ENCODE measurements at regions not wholly inside any gene's neighbourhood (a gene's known extent, or its start where the extent isn't known, plus 50 kb on each side); places are given as distances from the start of the nearest gene placed in this dataset.

DNA sequence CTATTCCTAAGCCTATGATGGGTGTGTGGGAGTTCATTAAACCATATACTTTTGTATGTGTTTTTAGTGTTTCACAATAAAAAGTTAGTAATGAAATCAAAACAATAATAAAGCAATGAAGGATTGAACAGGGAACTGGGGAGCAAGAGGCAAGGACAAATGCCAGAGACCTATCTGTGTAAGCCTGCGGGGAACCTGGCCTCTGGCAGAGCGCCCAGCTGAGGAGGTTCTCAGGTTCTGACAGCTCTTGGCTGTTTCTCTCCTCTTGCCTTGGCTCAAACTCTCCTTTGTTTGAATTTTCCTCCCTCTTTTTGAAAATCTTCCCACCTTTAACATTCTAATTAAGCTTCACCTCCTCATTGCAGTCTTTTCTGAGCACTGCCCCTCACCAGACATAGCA, 200.0 kb upstream of the NCKAP5 start:
- Histone ChIP-seq H3K9me3 (ENCODE audit: low read length) (no peaks in the 10 kb centered on the region), H3K27me3 (ENCODE audit: insufficient read depth, low read length, poor library complexity, severe bottlenecking) (no peaks in the 10 kb centered on the region), H3K4me1 (ENCODE audit: insufficient read depth, low read length) (no peaks in the 10 kb centered on the region), H3K36me3 (ENCODE audit: insufficient read depth, low read length) (no peaks in the 10 kb centered on the region), H3K4me3 (ENCODE audit: low read length) (no peak overlapping the region), H3K27ac (ENCODE audit: low read depth, low read length) (no peak overlapping the region)
- no peaks in the 10 kb centered on the region for H3K36me3 Mint-ChIP-seq
- no peak overlapping the region for H3K4me3 Mint-ChIP-seq
- H3K27ac Mint-ChIP-seq, result no peak overlapping the region
- ChIA-PET CTCF (no interaction called here), POLR2A (no interaction called here)
- H3K27me3 Mint-ChIP-seq, result peaks cover 0 to 2% of the 10 kb centered on the region in 2 donors
- DNase-seq, result no peak
- H3K9me3 Mint-ChIP-seq, result no peaks in the 10 kb centered on the region
- H3K4me1 Mint-ChIP-seq, result no peaks in the 10 kb centered on the region

DNA sequence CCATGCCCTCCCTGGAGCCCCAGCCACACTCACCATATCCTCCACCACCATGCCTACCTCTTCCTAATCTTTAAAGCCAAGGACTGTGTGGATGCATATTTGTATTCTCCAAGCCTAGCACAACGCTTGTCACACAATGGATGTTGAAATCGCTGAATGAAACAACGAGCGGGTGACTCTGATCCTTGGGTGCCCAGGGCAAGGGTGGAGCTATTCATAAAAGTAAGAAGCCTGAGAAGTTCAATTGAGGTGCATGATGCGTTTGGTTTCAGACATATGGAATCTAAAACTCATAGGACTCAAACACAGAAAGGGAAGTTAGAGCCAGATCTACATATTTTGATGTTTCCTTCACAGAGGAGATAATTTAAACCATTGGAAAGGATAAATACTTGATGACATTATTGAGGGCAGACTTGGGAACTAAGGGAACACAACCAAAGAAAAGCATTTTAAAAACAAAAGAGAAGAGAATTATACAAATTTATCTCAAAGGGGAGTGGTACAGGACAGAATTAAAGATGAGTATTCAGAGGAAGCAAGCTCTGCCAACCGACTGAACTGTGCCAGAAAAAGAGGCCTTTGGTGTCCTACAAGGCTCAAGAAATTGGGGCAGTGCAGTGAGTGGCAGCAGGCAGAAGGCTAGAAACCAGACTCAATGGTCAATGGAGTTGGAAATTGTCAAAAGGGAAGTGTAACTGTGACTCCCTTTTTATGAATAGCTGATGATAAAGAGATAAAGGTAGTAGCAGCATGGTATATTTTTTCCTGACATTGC, 200.6 kb upstream of the NCKAP5 start:
- CTCF ChIA-PET, result no interaction called here

DNA sequence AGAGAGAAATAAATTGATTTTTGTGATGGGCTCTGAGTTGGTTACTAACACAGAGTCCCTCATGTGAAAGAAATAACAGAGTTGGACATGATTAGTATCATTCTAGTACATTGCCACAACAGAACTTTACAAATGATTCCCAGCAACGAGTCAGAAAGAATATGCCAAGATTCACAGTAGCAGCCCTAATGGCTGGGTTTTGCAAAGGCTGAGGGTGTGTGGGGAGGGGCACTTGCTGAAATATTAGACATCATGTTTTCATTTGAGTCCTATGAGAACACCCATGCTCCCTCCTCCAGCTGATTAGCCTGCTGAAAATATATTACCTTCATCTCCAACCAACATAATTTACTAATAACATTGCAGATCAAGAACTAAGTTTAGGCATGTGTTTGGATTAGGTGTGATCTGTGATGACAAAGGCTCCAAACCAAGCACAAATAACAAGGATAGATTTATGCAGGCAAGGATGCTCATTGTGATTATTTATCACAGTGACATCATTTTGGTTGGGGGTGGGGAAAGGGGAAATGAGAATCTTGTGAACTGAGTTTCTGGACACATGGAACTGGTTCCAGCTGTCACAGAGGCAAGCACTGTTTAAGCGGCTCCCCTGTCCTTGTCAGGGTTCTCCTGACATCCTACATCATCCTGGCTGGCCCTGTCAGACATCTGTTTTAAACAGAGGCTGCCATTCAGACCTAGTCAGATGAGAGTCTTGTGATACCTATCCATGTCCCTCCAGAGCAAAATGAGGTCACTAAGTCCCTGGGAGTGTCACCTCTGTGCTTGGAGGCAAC, 205.8 kb upstream of the NCKAP5 start:
- no peaks in the 10 kb centered on the region for H3K36me3 Mint-ChIP-seq
- no peak overlapping the region for H3K4me3 Mint-ChIP-seq
- H3K4me1 Mint-ChIP-seq, result no peaks in the 10 kb centered on the region
- ChIA-PET POLR2A (no interaction called here), CTCF (no interaction called here)
- Histone ChIP-seq H3K4me3 (ENCODE audit: low read length) (no peak overlapping the region), H3K9me3 (ENCODE audit: low read length) (no peaks in the 10 kb centered on the region), H3K27ac (ENCODE audit: low read depth, low read length) (no peak overlapping the region), H3K4me1 (ENCODE audit: insufficient read depth, low read length) (no peaks in the 10 kb centered on the region), H3K27me3 (ENCODE audit: insufficient read depth, low read length, poor library complexity, severe bottlenecking) (no peaks in the 10 kb centered on the region), H3K36me3 (ENCODE audit: insufficient read depth, low read length) (no peaks in the 10 kb centered on the region)
- no peaks in the 10 kb centered on the region for H3K9me3 Mint-ChIP-seq
- no peak overlapping the region for H3K27ac Mint-ChIP-seq
- peaks cover 4 to 7% of the 10 kb centered on the region in 2 donors for H3K27me3 Mint-ChIP-seq
- no peak for DNase-seq

More for the DNA sequence above, 200.6 kb upstream of the NCKAP5 start:
- Mint-ChIP-seq H3K9me3 (no peaks in the 10 kb centered on the region), H3K4me3 (no peak overlapping the region), H3K27me3 (peaks cover 4 to 6% of the 10 kb centered on the region in 2 donors), H3K27ac (no peak overlapping the region), H3K36me3 (no peaks in the 10 kb centered on the region), H3K4me1 (no peaks in the 10 kb centered on the region)
- H3K27ac ChIP-seq (ENCODE audit: low read depth, low read length), result no peak overlapping the region
- POLR2A ChIA-PET, result no interaction called here
- no peak overlapping the region for H3K4me3 ChIP-seq (ENCODE audit: low read length)
- H3K4me1 ChIP-seq (ENCODE audit: insufficient read depth, low read length), result no peaks in the 10 kb centered on the region
- no peaks in the 10 kb centered on the region for H3K27me3 ChIP-seq (ENCODE audit: insufficient read depth, low read length, poor library complexity, severe bottlenecking)
- no peaks in the 10 kb centered on the region for H3K36me3 ChIP-seq (ENCODE audit: insufficient read depth, low read length)
- H3K9me3 ChIP-seq (ENCODE audit: low read length), result no peaks in the 10 kb centered on the region
- DNase-seq, result no peak

DNA sequence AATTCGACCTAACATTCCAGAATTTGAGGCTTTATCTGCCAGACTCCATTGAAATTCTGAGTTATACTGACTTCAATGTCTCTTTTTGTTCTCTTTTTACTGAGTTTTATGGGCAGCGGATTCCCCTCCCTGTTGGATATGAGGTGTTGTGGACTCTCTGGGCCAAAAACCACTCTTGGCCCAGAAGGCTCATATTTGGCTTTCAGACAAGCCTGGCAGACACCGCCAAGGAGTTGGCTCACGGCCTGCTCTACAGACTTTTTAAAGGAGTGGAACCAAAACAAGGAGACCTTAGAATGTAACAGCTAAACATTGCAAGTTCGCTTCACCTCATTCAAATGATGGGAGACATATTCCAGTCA, 206.4 kb upstream of the NCKAP5 start:
- Mint-ChIP-seq H3K4me3 (no peak overlapping the region), H3K9me3 (no peaks in the 10 kb centered on the region), H3K27me3 (peaks cover 4 to 7% of the 10 kb centered on the region in 2 donors), H3K27ac (no peak overlapping the region), H3K36me3 (no peaks in the 10 kb centered on the region), H3K4me1 (no peaks in the 10 kb centered on the region)
- no peaks in the 10 kb centered on the region for H3K4me1 ChIP-seq (ENCODE audit: insufficient read depth, low read length)
- no peaks in the 10 kb centered on the region for H3K9me3 ChIP-seq (ENCODE audit: low read length)
- CTCF ChIA-PET, result no interaction called here
- H3K27ac ChIP-seq (ENCODE audit: low read depth, low read length), result no peak overlapping the region
- DNase-seq, result no peak
- H3K36me3 ChIP-seq (ENCODE audit: insufficient read depth, low read length), result no peaks in the 10 kb centered on the region
- H3K4me3 ChIP-seq (ENCODE audit: low read length), result no peak overlapping the region
- POLR2A ChIA-PET, result no interaction called here
- H3K27me3 ChIP-seq (ENCODE audit: insufficient read depth, low read length, poor library complexity, severe bottlenecking), result no peaks in the 10 kb centered on the region

DNA sequence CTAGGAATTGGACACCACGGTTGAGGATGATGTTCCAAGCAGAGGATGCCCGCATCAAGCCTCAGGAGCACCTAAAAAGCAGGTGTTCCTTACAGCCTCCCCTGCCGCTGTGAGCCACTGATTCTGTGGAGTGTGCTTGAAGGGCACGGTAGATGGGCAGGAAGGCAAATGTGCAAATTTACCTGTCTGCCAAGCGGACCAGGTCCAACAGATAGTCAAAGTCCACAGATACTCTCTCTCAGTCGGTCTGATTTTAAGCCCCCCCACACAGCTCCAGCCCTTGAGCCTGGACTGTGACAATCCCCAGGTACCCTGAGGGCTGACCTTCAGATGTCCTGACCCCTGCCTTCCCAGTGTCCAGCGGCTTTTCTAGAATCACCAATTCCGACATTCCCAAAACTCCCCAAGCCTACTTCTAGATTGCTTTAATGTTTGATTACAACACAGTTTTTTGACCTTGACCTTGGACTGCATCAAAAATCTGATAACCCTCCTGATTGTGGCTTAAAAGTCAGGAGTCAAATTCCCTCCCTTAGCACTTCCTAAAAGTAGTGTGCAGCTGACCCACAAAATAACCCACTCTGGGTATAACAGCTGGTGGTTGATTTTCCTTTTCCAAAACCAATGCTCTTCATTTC, 208.8 kb upstream of the NCKAP5 start:
- Histone ChIP-seq H3K4me1 (ENCODE audit: insufficient read depth, low read length) (no peaks in the 10 kb centered on the region), H3K27me3 (ENCODE audit: insufficient read depth, low read length, poor library complexity, severe bottlenecking) (no peaks in the 10 kb centered on the region), H3K27ac (ENCODE audit: low read depth, low read length) (no peak overlapping the region), H3K36me3 (ENCODE audit: insufficient read depth, low read length) (no peaks in the 10 kb centered on the region), H3K4me3 (ENCODE audit: low read length) (no peak overlapping the region), H3K9me3 (ENCODE audit: low read length) (no peaks in the 10 kb centered on the region)
- no peak for DNase-seq
- Mint-ChIP-seq H3K9me3 (no peaks in the 10 kb centered on the region), H3K27me3 (peaks cover 4 to 7% of the 10 kb centered on the region in 2 donors), H3K36me3 (no peaks in the 10 kb centered on the region), H3K4me1 (no peaks in the 10 kb centered on the region), H3K27ac (no peak overlapping the region), H3K4me3 (no peak overlapping the region)
- CTCF ChIA-PET, result no interaction called here
- POLR2A ChIA-PET, result no interaction called here

DNA sequence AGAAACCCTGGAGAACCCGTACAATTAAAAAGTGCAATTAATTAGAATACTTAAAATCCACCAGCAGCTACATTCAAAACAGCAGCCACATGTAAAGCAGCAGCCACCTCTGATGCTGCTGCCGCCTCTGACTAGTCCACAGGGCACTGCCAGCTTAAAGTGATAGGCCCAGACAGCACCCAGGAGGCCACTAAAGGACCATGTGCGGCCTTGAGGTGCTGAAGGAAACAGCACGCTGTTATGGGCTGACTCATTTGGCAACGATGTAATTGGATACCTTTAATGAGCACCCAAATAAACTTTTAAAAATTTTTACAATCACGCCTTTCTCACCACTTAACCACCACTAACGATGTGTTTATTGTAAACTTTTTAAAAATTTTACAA, 209.3 kb upstream of the NCKAP5 start:
- Mint-ChIP-seq H3K4me3 (no peak overlapping the region), H3K36me3 (no peaks in the 10 kb centered on the region), H3K27me3 (peaks cover 4 to 7% of the 10 kb centered on the region in 2 donors), H3K27ac (no peak overlapping the region), H3K9me3 (no peaks in the 10 kb centered on the region), H3K4me1 (no peaks in the 10 kb centered on the region)
- no peak overlapping the region for H3K4me3 ChIP-seq (ENCODE audit: low read length)
- no peak for DNase-seq
- H3K36me3 ChIP-seq (ENCODE audit: insufficient read depth, low read length), result no peaks in the 10 kb centered on the region
- POLR2A ChIA-PET, result no interaction called here
- CTCF ChIA-PET, result no interaction called here
- no peaks in the 10 kb centered on the region for H3K9me3 ChIP-seq (ENCODE audit: low read length)
- H3K27me3 ChIP-seq (ENCODE audit: insufficient read depth, low read length, poor library complexity, severe bottlenecking), result no peaks in the 10 kb centered on the region
- no peak overlapping the region for H3K27ac ChIP-seq (ENCODE audit: low read depth, low read length)
- H3K4me1 ChIP-seq (ENCODE audit: insufficient read depth, low read length), result no peaks in the 10 kb centered on the region

DNA sequence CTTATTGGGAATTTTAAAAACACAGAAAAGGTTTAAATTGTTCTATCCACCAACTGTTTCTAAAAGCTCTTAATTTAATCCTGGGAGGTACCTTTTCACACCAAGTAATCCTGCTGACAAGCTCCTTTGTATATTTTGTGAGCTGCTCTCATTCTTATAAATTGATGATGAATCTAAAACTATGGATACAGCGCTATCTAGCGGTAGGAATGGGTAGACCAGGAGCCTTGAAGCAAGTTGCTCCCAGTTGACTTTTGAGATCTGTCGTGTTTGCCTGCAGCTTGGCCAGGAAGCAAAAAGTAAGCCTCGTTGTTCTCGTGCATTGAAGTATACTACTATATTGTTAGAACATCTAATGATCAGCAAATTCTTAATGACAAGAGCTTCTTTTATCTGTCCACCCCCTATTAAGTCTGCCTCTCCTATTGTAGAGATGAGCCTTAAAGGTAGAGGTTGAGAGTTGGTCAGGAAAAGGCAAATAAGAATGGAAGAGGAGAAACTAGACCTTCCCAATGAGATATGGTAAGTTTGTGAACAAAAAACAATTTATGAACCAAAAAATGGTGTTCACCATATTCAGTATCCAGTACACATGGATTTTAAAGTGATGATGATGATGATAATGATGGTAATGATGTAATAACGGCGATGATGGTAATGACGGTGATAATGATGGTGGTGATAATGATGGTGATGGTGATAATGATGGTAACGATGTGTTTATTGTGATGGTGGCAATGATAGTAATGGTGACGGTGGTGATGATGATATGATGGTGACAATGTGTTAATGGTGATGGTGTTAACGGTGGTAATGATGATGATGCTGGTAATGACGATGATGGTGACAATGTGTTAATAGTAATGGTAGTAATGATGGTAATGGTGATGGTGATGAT, 212.1 kb upstream of the NCKAP5 start:
- H3K36me3 ChIP-seq (ENCODE audit: insufficient read depth, low read length), result no peaks in the 10 kb centered on the region
- CTCF ChIA-PET, result interaction anchor here (1.4 kb wide), 1 partner anchor 64 kb away, joined by 3 read pairs; no protein-coding TSS in a partner anchor
- no peaks in the 10 kb centered on the region for H3K27me3 Mint-ChIP-seq

More for the DNA sequence above, 212.1 kb upstream of the NCKAP5 start:
- Mint-ChIP-seq H3K36me3 (no peaks in the 10 kb centered on the region), H3K4me3 (no peak overlapping the region), H3K4me1 (no peaks in the 10 kb centered on the region), H3K9me3 (peaks cover 0 to 2% (median 0%) of the 10 kb centered on the region in 5 donors), H3K27ac (no peak overlapping the region)
- no peak overlapping the region for H3K27ac ChIP-seq (ENCODE audit: low read depth, low read length)
- H3K9me3 ChIP-seq (ENCODE audit: low read length), result no peaks in the 10 kb centered on the region
- DNase-seq, result no peak
- POLR2A ChIA-PET, result no interaction called here
- no peak overlapping the region for H3K4me3 ChIP-seq (ENCODE audit: low read length)
- H3K27me3 ChIP-seq (ENCODE audit: insufficient read depth, low read length, poor library complexity, severe bottlenecking), result no peaks in the 10 kb centered on the region
- no peaks in the 10 kb centered on the region for H3K4me1 ChIP-seq (ENCODE audit: insufficient read depth, low read length)
